Left ventricle myocardium inferior (tissue), 1 donor: ENCODE measurements at regions not wholly inside any gene's neighbourhood (a gene's known extent, or its start where the extent isn't known, plus 50 kb on each side); places are given as distances from the start of the nearest gene placed in this dataset.

Experiments used
- DNase-seq: peaks from one replicate; pipeline ENCODE4 v3.0.0-alpha.2; 2020
- H3K27ac ChIP-seq: fragments of 200-600 bp; replicated peaks from 2 replicates; pipeline ENCODE4 v1.8.0; 2021
- H3K27me3 ChIP-seq: fragments of 200-600 bp; 2 replicates; pipeline ENCODE4 v1.8.0; 2021; ENCODE audit warnings: low read depth
- H3K36me3 ChIP-seq: fragments of 200-600 bp; 2 replicates; pipeline ENCODE4 v1.8.0; 2021
- H3K4me1 ChIP-seq: fragments of 200-600 bp; 2 replicates; pipeline ENCODE4 v1.8.0; 2021
- H3K4me3 ChIP-seq: fragments of 200-600 bp; 2 replicates; pipeline ENCODE4 v1.8.0; 2021; ENCODE audit warnings: mild to moderate bottlenecking, moderate library complexity
- H3K9me3 ChIP-seq: fragments of 200-600 bp; replicated peaks from 2 replicates; pipeline ENCODE4 v1.8.0; 2021
- CTCF ChIP-seq: fragments of 200-600 bp; IDR thresholded peaks from 2 replicates; pipeline ENCODE4 v1.8.0; 2021; ENCODE audit warnings: antibody characterized with exemption, mild to moderate bottlenecking, borderline replicate concordance
- intact Hi-C: fragments of 100-400 bp; cut with micrococcal nuclease; formaldehyde crosslinking; loops from one replicate; pipeline ENCODE4 v1.11.0; 2022
- donor health status: DM: no; HTN: yes; CAD: no; lungs with severe emphysema.

- DNase-seq, result no peak
- no peak for TF ChIP-seq CTCF
Observed at GRCh38 chr3:194937882-194938321, 252.2 kb downstream of the FAM43A start.

GRCh38 chr3:194938845-194939531, 253.3 kb downstream of the FAM43A start:
- H3K9me3 ChIP-seq, result no peaks in the 10 kb centered on the region
- intact Hi-C loops, result no loop called here
- no peak for DNase-seq
- TF ChIP-seq CTCF, result no peak
- no peaks in the 10 kb centered on the region for H3K27me3 ChIP-seq
- peak overlapping the region; percentile 0 for H3K27ac ChIP-seq
- H3K4me1 ChIP-seq, result peaks cover 14% of the 10 kb centered on the region
- H3K4me3 ChIP-seq, result no peak overlapping the region
- H3K36me3 ChIP-seq, result no peaks in the 10 kb centered on the region

More at GRCh38 chr3:194937882-194938321, 252.2 kb downstream of the FAM43A start:
- Histone ChIP-seq H3K27me3 (no peaks in the 10 kb centered on the region), H3K27ac (no peak overlapping the region), H3K36me3 (no peaks in the 10 kb centered on the region), H3K4me1 (peaks cover 14% of the 10 kb centered on the region), H3K9me3 (no peaks in the 10 kb centered on the region), H3K4me3 (no peak overlapping the region)
- intact Hi-C loops, result no loop called here

GRCh38 chr3:194939532-194939909, 253.8 kb downstream of the FAM43A start:
- intact Hi-C loops, result no loop called here
- no peaks in the 10 kb centered on the region for H3K9me3 ChIP-seq
- TF ChIP-seq CTCF, result no peak
- DNase-seq, result no peak
- H3K27ac ChIP-seq, result no peak overlapping the region
- H3K27me3 ChIP-seq, result no peaks in the 10 kb centered on the region
- H3K4me1 ChIP-seq, result peaks cover 14% of the 10 kb centered on the region
- H3K36me3 ChIP-seq, result no peaks in the 10 kb centered on the region
- H3K4me3 ChIP-seq, result no peak overlapping the region

GRCh38 chr3:194939949-194940770, 254.5 kb downstream of the FAM43A start:
- intact Hi-C loops, result no loop called here
- Histone ChIP-seq H3K9me3 (no peaks in the 10 kb centered on the region), H3K27me3 (no peaks in the 10 kb centered on the region), H3K4me3 (no peak overlapping the region), H3K36me3 (no peaks in the 10 kb centered on the region), H3K4me1 (peaks cover 14% of the 10 kb centered on the region), H3K27ac (no peak overlapping the region)
- DNase-seq, result no peak
- TF ChIP-seq CTCF, result no peak

GRCh38 chr3:194941360-194941955, 255.8 kb downstream of the FAM43A start:
- DNase-seq, result no peak
- Histone ChIP-seq H3K9me3 (no peaks in the 10 kb centered on the region), H3K27me3 (no peaks in the 10 kb centered on the region), H3K4me1 (peaks cover 14% of the 10 kb centered on the region), H3K27ac (no peak overlapping the region), H3K4me3 (no peak overlapping the region), H3K36me3 (no peaks in the 10 kb centered on the region)
- intact Hi-C loops, result no loop called here
- no peak for TF ChIP-seq CTCF
